IPS-11a (cell line): ENCODE measurements at regions not wholly inside any gene's neighbourhood (a gene's known extent, or its start where the extent isn't known, plus 50 kb on each side); places are given as distances from the start of the nearest gene placed in this dataset.

Source experiments
- H3K4me3 ChIP-seq: one replicate; pipeline ENCODE4 v1.5.1; 2013; ENCODE audit warnings: low read depth, low read length, control low read depth

DNA sequence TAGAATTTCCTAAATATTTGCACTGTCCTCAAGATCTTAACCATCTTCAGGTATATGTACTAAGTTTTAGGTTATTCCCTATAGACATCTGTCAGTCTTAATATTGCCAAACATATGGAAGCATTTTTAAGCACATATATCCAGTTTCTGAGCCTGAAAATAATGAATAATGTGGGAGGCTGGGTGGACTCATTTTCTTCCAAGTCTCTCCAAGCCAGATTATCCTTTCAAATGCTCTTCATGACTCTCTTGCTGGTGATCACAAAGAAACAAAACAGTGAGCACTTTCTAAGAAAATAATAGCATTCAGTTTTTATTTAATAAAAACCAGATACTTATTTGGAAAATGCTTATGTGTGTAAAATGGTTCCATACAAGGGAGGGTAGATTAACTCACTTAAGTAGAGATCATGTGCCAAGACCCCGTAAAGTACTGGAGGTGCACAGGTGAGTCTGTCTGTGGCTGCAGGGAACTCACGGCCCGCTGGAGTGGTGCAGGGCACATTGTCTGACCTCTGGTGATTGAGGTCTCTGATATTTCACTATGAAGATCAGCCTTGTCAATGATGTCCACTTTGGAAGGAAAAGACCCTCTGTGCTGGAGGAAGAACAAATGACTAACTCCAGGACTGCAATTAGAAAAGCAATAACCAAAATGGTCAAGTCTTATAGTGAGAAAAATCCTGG, 161.6 kb downstream of the TMEM18 start:
- H3K4me3 ChIP-seq = no peak overlapping the region

DNA sequence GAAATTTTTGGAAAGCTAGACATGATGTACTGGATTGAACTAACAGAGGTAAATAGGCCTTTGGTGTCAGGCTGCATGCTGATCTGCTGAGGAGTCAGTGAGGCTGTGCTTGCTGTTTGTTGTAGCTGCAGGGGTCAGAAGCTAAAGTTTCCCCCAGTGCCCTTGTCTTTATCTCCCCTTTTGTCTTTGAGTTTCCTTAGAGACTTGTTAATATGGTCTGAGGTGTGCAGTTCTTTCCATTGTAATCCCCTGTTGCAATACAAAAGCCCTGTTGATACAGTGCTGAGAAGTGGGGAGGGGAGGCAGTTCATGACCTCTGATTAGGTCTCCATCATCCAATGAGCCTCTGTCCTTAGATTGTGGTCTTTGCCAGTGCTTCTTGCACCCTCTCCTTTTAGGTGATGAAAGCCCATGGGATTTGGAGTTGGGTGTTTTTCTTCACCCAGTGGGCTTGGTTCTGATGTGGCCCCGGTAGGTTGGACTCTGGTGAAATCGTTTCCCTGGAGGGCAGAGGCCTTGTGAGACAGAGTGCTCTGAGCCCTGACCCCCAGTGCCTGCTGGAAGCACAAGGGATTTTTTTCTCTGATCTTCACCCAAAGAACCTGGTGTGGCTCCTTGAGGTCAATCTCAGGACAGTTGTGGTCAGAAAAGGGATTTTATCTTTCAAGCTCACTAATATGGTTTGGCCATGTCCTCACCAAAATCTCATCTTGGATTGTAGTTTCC, 163.1 kb downstream of the TMEM18 start:
- no peak overlapping the region for H3K4me3 ChIP-seq

DNA sequence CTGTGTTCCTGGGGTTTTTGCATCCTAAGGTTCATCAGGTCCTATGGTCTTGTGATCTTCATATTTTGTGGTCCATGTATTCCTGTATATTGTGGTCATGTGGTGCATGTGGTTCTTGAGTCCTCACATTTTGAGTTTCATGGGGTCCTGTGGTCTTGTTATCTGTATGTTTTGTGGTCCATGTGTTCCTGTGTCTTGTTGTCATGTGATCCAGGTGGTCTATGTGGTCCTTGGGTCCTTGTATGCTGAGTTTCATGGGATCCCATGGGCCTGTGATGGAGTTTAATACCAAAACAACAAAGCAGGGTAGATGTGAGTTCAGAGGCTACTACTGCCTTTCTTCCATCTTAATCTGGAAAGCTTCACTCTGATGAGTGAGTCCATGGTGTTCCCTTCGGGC, 166.4 kb downstream of the TMEM18 start:
- H3K4me3 ChIP-seq = no peak overlapping the region

DNA sequence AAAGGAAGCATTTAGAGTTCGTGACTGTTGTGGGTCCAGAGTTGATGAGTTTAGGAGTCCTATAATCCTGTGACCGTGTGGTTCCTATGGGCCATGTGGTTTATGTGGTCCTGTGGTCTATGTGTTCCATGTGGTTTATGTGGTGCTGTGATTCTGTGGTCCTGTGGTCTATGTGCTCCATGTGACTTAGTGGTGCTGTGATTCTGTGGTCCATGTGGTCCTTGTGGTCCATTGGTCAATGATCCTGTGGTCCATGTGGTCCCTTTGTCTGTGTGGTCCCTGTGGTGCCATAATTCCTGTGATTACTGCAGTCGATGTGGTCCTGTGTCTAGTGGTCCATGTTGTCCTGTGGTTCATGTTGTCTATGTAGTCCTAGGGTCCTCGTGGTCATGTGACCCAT, 167.3 kb downstream of the TMEM18 start:
- no peak overlapping the region for H3K4me3 ChIP-seq

DNA sequence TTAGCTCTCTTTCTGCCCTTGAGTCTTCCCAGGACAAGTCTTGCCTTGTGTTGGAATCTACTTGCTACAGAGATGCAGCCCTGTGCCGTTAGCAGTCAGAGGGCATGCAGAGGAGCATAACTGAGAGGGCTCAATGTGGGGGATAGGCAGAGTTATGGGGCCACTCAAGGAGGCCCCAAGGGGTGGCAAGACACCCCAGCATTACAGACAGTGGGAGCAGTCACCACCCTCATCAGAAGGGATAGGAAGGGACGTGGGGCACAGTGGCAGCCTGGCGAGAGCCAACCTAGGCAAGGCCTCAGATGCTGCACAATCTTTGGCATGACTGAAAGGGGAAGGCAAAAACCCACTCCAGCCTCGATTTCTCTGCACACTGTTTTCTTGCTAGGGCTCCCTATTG, 169.1 kb downstream of the TMEM18 start:
- no peak overlapping the region for H3K4me3 ChIP-seq

DNA sequence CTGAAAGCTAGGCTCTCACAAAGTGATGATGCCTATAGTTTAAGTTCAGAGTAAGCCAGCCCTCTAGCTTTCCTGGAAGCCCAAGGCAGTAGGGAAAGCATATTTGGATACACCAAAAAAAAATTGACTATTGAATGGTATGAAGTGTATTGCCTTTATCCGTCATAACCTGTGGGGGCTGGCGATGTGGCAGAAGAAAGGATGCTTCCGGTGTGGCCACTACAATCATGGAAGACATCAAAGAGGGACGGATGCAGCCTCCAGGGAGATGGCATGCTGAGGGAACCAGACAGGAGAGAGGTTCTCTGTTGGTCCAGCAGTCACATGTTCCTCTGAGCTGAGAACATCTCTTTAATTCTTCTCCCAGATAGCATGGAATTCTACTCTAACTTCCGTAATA, 170.3 kb downstream of the TMEM18 start:
- H3K4me3 ChIP-seq = no peak overlapping the region

DNA sequence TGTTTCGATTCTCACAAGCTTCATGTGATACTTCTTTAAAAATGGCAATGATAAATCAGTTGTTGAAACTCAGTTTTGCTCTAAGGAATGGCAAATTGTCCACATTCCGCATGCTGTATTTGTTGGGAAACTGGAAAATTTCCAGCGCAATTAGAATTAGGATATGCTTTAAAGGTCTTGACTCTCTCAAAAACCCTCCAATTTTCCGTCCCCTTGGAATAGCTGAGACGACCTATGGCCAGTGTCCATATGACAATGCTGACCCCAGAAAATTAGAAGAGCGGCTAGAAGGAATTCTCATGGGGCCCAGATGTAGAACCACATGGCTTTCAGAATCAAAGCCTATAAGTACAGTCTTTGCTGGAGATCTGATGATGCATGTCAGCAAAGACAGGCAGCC, 170.8 kb downstream of the TMEM18 start:
- no peak overlapping the region for H3K4me3 ChIP-seq

DNA sequence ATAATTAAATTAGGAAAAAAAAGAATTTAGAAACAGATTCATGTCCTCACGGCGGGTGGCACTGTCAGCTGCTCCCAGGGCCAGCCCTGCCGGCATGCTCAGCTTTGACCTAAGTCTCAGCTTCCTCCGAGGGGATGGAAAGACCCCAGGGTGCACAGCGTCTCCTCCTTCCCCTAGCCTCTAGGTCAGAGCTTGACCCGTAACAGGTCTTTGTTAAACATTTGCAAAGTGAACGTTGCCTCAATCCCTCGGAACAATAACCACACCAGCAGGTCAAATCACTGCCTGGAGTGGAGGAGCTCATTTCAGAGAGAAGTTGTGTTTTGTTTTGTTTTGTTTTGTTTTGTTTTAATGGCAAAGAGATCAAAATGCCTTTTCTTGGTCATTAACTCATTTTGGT, 171.3 kb downstream of the TMEM18 start:
- H3K4me3 ChIP-seq = no peak overlapping the region

DNA sequence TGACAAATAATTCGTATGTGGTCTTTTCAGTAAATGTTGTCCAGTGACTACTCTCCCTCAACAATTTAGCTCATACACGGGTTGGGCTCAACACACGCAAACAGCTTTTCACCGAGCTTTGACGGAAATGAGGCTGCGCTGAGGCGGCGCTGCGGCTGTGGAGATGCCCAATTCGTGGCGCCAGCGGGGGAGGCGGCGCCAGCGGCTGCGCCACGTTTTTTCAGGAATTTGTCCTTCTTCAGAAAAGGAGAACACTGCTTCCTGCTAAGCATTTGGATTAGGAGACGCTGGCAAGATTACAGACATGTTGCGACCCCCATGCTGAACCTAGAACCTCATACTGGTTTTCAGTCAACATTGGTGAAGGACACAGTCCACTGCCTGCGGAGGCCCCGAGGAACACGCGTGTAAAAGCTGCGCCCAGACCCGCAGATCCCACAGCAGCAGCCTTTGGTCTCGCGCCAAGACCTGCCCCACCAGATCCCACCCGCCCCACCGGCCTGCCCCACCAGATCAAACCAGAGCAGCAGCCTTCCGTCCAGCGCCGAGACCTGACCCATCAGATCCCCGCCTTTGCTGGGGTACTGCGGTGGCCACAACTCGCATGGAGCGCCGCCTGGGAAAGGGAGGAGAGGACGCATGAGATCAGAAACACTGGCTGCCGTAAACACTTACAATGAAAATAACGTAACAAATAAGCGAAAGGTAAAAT, 173.8 kb downstream of the TMEM18 start:
- no peak overlapping the region for H3K4me3 ChIP-seq

DNA sequence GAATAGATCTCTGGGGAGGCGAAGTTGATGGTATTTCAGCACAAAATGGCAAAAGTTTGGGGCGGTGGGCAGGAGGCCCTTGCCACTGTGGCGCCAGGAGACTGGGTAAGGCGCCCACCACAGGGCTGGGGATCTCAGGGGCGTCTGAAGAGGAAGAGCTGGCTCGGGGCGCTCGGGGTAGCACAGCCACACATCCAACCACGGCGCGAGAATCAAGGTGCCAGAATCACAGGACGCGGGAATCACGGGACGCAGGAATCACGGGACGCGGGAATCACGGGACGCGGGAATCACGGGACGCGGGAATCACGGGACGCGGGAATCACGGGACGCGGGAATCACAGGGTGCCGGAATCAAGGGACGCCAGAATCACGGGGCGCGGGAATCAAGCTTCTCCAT, 174.4 kb downstream of the TMEM18 start:
- no peak overlapping the region for H3K4me3 ChIP-seq

DNA sequence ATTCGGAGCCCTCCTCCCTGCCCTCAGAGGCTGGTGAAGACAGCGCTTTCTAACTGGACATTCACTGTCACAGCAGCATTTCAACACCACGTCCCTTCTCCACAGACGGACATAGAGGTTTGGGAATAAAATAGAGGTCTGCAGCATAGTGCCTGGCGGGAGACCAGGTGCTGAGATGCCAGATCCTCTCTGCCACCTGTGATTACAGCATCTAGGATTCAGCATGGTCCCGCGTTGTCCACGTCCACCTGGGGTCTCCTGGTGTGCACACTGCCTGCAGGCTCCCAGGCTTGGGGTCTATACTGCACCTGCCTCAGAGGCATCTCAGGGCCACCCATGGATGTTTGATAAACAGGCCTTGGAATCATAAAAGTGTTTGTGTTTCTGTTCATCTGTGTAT, 175.5 kb downstream of the TMEM18 start:
- no peak overlapping the region for H3K4me3 ChIP-seq

DNA sequence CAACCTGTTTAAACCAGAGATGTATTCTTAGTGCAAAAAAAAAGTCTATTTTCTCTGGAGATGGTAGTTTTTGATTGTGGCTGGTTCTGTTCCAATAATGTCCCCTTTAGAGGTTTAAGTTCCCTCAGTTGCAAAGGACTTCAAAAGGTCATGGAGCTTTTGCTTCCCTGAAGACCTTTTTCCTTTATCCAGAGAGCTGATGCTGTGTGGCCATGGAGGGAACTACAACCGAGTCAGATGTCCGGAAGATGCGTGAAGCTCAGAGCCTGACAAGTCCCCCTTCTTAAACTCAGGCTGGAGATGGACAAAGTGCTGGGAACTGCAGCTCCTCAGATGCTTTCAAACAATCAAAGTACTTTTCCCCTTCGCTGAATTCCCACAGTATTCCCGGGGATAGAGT, 176.1 kb downstream of the TMEM18 start:
- H3K4me3 ChIP-seq = no peak overlapping the region

DNA sequence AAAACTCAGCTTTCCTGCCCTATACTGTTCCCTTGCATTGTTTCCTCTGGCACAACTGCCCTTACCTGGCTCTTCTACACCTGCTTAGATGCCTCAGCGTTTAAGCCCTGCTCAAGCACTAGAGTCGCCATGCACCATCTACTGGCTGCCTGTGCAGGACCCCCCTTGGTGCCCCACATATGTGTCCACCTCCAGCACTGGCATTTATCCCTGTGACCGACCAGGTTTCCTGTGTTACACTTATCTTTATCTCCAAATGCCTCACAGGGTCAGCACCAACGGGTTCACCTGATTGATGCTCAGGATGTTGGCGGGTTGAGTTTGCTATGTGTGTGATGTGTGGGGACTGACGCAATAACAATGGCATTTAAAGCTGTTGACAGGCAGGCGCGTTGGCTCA, 177.5 kb downstream of the TMEM18 start:
- no peak overlapping the region for H3K4me3 ChIP-seq

DNA sequence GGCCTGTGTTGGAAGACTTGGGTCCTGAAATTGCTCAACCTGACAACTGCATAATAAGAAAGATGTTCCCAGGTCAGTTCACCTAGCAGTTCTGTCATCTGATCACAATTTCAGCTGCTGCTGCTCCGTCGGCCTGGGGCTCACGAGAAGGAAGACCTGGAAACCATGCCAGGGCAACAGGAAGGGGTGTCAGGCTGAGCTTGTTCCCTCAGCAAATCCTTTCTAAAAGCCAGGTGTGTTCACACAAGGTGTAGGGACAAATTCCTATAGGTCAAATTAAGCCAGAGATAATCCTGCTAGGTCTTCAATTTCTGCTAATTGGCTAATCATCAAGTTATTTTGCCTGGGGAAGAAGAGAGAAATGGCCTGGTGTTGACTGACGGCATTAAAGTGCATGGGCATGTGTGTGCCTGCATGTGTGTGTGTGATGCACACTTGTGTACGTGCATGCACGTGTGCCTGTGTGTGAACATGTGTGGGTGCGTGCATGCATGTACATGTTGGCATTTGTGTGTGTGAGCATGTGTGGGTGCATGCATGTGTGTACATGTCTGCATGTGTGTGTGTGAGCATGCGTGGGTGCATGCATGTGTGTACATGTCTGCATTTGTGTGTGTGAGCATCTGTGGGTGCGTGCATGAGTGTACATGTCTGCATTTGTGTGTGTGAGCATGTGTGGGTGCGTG, 178.6 kb downstream of the TMEM18 start:
- H3K4me3 ChIP-seq = no peak overlapping the region

DNA sequence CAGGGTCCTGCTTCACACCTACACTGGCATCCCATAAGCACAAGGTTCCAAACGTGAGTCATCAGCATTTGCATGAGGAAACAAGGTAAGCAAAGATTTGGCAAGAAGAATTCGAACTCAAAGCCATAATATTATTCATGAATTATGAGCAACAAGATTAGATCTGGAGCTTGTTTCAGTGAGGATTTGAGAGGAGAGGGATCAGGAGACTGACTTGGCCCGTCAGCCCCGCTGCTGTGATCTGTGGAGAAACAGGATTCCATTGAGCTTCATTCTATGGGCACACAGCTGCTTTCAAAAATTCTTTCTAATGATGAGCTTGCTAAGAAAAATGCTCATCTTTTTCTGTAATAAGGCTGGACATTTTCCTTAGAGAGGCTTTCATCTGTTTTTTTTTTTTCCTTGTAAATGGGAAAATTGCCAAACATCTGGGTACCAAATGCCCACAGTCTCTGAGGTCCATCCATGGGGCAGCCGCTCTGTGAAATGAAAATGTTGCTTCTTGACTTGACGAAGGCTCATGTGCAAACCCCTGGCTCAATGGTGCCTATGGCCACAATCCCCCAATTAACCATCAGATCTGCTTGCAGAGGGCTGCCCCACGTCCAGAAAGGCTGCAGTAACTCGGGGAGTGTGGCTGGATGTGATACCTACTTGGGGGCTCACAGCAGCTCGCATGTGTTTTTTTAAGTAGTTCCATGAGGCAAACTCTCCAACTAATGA, 179.3 kb downstream of the TMEM18 start:
- H3K4me3 ChIP-seq = no peak overlapping the region

DNA sequence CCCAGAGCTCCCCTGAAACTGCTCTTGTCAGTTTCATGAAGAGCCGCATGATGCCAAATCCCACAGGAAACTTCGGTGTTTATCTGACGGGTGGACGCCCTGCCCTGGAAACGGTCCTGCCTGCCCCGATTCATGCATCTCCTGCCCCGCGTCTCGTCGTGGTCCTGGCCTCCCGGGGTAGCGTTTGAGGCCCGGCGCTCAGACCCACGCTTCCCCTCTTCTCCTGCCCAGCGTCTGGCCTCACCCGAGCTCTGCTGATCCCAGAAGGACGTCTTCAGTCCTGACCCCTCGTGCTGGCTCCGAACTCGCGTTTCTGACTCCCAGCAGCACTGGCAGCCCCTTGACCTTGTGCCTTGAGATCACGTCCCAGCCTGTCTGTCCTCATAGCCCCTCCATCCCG, 180.5 kb downstream of the TMEM18 start:
- no peak overlapping the region for H3K4me3 ChIP-seq

DNA sequence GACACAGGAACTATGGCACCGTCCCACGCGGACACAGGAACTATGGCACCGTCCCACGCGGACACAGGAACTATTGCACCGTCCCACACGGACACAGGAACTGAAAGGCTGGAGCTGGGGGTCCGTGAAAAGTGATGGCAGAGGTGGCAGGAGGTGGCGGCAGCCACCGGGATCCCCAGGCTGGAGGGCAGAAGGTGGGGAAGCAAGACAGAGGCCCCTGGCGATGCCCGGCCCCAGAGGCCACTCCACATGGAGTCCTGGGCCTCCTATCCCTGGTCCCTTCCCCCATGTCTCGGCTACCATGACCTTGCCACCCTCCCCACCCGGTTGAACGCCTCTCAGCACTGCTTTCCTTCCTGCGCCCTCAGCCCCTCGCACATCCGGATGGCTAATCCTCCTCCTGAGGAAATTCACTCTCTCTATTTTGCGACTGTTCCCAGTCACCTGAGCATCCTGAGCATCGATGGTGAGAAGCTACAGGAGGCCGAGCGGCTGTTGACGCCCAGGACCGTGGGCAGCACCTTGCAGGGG, 181.4 kb downstream of the TMEM18 start:
- no peak overlapping the region for H3K4me3 ChIP-seq

DNA sequence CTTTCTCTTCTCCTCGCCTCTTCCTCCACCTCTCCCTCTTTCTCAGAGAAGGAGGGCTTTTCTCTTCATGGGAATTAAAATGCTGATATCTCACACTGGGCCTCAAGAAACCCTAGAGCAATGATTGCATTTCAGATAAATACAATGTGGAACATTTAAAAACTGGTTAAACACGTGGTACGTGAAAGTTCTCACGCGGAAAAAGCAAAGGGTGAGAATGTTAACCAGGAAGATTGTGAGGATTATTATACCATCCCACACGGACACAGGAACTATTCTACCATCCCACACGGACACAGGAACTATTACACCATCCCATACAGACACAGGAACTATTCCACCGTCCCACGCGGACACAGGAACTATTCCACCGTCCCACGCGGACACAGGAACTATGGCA, 182.4 kb downstream of the TMEM18 start:
- H3K4me3 ChIP-seq = no peak overlapping the region

DNA sequence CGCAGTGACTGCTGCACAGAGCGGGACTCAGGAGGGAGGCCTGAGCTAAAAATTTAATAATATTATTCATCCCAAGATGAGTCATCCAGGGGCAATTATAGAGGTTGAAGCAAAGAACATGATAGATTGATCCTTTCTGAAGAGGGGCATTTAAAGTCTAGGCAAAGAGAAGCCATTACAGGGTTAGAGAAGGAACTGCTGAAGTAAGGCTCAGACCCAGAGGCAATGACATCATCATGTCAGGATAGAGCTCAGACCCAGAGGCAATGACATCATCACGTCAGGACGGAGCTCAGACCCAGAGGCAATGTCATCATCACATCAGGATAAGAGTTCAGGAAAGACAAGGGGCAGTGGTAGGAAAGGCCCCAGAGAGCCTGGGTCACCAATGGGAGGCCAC, 184.0 kb downstream of the TMEM18 start:
- no peak overlapping the region for H3K4me3 ChIP-seq

DNA sequence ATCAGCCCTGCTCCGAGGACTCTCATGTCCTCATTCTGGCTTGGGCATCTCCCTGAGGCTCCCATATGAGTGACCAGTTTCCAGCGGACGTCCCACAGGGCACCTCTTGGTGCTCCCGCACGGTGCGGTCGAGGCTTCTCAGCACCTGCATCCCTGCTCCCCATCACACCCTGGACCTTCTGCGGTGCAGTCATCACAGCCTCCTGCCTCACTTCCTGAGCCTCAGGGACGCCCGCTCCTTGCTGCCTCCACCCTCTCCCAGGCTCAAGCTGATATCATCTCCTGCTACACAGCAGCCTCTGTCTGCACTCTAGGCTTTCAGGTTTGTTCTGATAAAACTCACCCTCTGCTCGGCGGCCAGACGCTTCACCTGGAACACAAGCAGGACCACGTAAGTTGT, 185.0 kb downstream of the TMEM18 start:
- H3K4me3 ChIP-seq = no peak overlapping the region

DNA sequence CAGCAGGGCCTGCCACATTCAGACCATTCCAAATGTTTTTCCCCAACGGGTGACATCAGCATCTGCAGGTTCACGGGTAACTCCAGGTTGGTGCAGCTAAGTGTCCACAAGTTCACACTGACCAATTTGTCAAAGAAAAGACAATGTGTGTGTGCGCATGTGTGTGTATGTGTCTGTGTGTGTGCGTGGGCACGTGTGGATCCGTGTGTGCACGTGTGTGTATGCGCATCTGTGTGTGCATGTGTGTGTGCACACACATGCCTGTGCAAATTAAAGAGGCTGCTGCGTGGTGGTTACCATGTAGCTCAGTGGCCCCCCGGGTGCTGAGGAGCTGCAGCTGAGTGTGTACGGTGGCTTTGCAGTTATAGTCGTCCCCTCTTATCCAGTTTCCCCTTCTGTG, 187.4 kb downstream of the TMEM18 start:
- no peak overlapping the region for H3K4me3 ChIP-seq
